Stimulated activated CD4-positive, alpha-beta T cell treated with anti-CD3 and anti-CD28 coated beads, Interleukin-15, amount 100 ng/mL, for 48 hours (primary cell): ENCODE measurements at regions not wholly inside any gene's neighbourhood (a gene's known extent, or its start where the extent isn't known, plus 50 kb on each side); places are given as distances from the start of the nearest gene placed in this dataset.
"Not testable (repeated sequence)": the region's sequence is repeated elsewhere in the genome, so short reads cannot be mapped to it uniquely, and the experiment has no call there.

Source experiments
- DNase-seq, 2 donors: peaks; one replicate each; pipeline ENCODE4 v3.0.0-alpha.2; 2020; ENCODE audit warnings: low read depth in 2 of 2

GRCh38 chr6:16907991-16908390, 146.7 kb upstream of the ATXN1 start:
- no peak for DNase-seq

- DNase-seq, result no peak
Observed at GRCh38 chr6:16904957-16905356, 143.7 kb upstream of the ATXN1 start.

GRCh38 chr6:16903470-16903869, 142.2 kb upstream of the ATXN1 start:
- DNase-seq, result no peak

- no peak for DNase-seq
Observed at GRCh38 chr6:16902502-16902901, 141.2 kb upstream of the ATXN1 start.

- no peak for DNase-seq
Observed at GRCh38 chr6:16901782-16902181, 140.5 kb upstream of the ATXN1 start.

GRCh38 chr6:16901306-16901705, 140.0 kb upstream of the ATXN1 start:
- DNase-seq, result no peak

GRCh38 chr6:16898640-16899396, 137.6 kb upstream of the ATXN1 start:
- DNase-seq, result no peak

GRCh38 chr6:16897669-16898068, 136.4 kb upstream of the ATXN1 start:
- DNase-seq, result no peak

- no peak for DNase-seq
Observed at GRCh38 chr6:16894301-16894700, 133.0 kb upstream of the ATXN1 start.

GRCh38 chr6:16891110-16891509, 129.8 kb upstream of the ATXN1 start:
- DNase-seq, result not testable (repeated sequence)

- DNase-seq, result no peak
Observed at GRCh38 chr6:16885411-16886160, 124.3 kb upstream of the ATXN1 start.

GRCh38 chr6:16884526-16884925, 123.3 kb upstream of the ATXN1 start:
- no peak for DNase-seq

GRCh38 chr6:16883414-16883813, 122.2 kb upstream of the ATXN1 start:
- no peak for DNase-seq

- DNase-seq, result no peak
Observed at GRCh38 chr6:16882230-16882629, 121.0 kb upstream of the ATXN1 start.

GRCh38 chr6:16876852-16877251, 115.6 kb upstream of the ATXN1 start:
- DNase-seq, result not testable (repeated sequence)

GRCh38 chr6:16876201-16876600, 114.9 kb upstream of the ATXN1 start:
- no peak for DNase-seq

- no peak for DNase-seq
Observed at GRCh38 chr6:16873698-16874097, 112.4 kb upstream of the ATXN1 start.

- DNase-seq, result no peak
Observed at GRCh38 chr6:16872543-16873235, 111.4 kb upstream of the ATXN1 start.

GRCh38 chr6:16871047-16871446, 109.8 kb upstream of the ATXN1 start:
- DNase-seq, result no peak

GRCh38 chr6:16868968-16869367, 107.7 kb upstream of the ATXN1 start:
- DNase-seq, result no peak

- no peak for DNase-seq
Observed at GRCh38 chr6:16857969-16858592, 96.8 kb upstream of the ATXN1 start.

- no peak for DNase-seq
Observed at GRCh38 chr6:16855460-16855859, 94.2 kb upstream of the ATXN1 start.
